ENCODE measurements at regions not wholly inside any gene's neighbourhood (a gene's known extent, or its start where the extent isn't known, plus 50 kb on each side); places are given as distances from the start of the nearest gene placed in this dataset.

GRCh38 chr6:140217283-140217682, 842.8 kb upstream of the CITED2 start:
- DNase-seq (ENCODE audit: low spot score) (no peak), ATAC-seq (ENCODE audit: low read depth) (no peak)
- Histone ChIP-seq H3K9me3 (ENCODE audit: severe bottlenecking) (no peaks in the 10 kb centered on the region), H3K4me1 (ENCODE audit: insufficient read depth, poor library complexity, severe bottlenecking) (no peaks in the 10 kb centered on the region), H3K4me3 (ENCODE audit: severe bottlenecking) (no peak overlapping the region), H3K27ac (ENCODE audit: poor library complexity, severe bottlenecking) (no peak overlapping the region), H3K36me3 (ENCODE audit: low read depth) (no peaks in the 10 kb centered on the region), H3K27me3 (ENCODE audit: insufficient read depth, poor library complexity, severe bottlenecking) (no peaks in the 10 kb centered on the region)
- no peak for TF ChIP-seq CTCF (IDR thresholded peaks at IDR 0.05; ENCODE audit: poor library complexity, severe bottlenecking)

- Histone ChIP-seq H3K36me3 (ENCODE audit: low read depth) (no peaks in the 10 kb centered on the region), H3K4me1 (ENCODE audit: insufficient read depth, poor library complexity, severe bottlenecking) (no peaks in the 10 kb centered on the region), H3K27ac (ENCODE audit: poor library complexity, severe bottlenecking) (no peak overlapping the region), H3K4me3 (ENCODE audit: severe bottlenecking) (no peak overlapping the region), H3K9me3 (ENCODE audit: severe bottlenecking) (no peaks in the 10 kb centered on the region), H3K27me3 (ENCODE audit: insufficient read depth, poor library complexity, severe bottlenecking) (no peaks in the 10 kb centered on the region)
- DNase-seq (ENCODE audit: low spot score) (no peak), ATAC-seq (ENCODE audit: low read depth) (no peak)
- TF ChIP-seq CTCF (IDR thresholded peaks at IDR 0.05; ENCODE audit: poor library complexity, severe bottlenecking) = no peak
Measured at GRCh38 chr6:140209775-140210174, 835.3 kb upstream of the CITED2 start.

- no peaks in the 10 kb centered on the region for H3K9me3 ChIP-seq (ENCODE audit: severe bottlenecking)
- no peaks in the 10 kb centered on the region for H3K36me3 ChIP-seq (ENCODE audit: low read depth)
- H3K4me1 ChIP-seq (ENCODE audit: insufficient read depth, poor library complexity, severe bottlenecking) = peaks cover 6% of the 10 kb centered on the region
- no peaks in the 10 kb centered on the region for H3K27me3 ChIP-seq (ENCODE audit: insufficient read depth, poor library complexity, severe bottlenecking)
- no peak overlapping the region for H3K27ac ChIP-seq (ENCODE audit: poor library complexity, severe bottlenecking)
- no peak for ATAC-seq (ENCODE audit: low read depth)
- no peak overlapping the region for H3K4me3 ChIP-seq (ENCODE audit: severe bottlenecking)
- DNase-seq (ENCODE audit: low spot score) = no peak
- TF ChIP-seq CTCF (IDR thresholded peaks at IDR 0.05; ENCODE audit: poor library complexity, severe bottlenecking) = no peak
Measured at GRCh38 chr6:140208286-140208685, 833.8 kb upstream of the CITED2 start.

GRCh38 chr6:140205795-140206593, 831.5 kb upstream of the CITED2 start:
- TF ChIP-seq CTCF (IDR thresholded peaks at IDR 0.05; ENCODE audit: poor library complexity, severe bottlenecking) = no peak
- H3K27me3 ChIP-seq (ENCODE audit: insufficient read depth, poor library complexity, severe bottlenecking) = no peaks in the 10 kb centered on the region
- no peak for ATAC-seq (ENCODE audit: low read depth)

GRCh38 chr6:140204154-140204553, 829.7 kb upstream of the CITED2 start:
- no peak overlapping the region for H3K4me3 ChIP-seq (ENCODE audit: severe bottlenecking)

More at GRCh38 chr6:140205795-140206593, 831.5 kb upstream of the CITED2 start:
- DNase-seq (ENCODE audit: low spot score) = no peak
- Histone ChIP-seq H3K4me3 (ENCODE audit: severe bottlenecking) (no peak overlapping the region), H3K9me3 (ENCODE audit: severe bottlenecking) (no peaks in the 10 kb centered on the region), H3K36me3 (ENCODE audit: low read depth) (no peaks in the 10 kb centered on the region), H3K4me1 (ENCODE audit: insufficient read depth, poor library complexity, severe bottlenecking) (peaks cover 6% of the 10 kb centered on the region), H3K27ac (ENCODE audit: poor library complexity, severe bottlenecking) (no peak overlapping the region)

More at GRCh38 chr6:140204154-140204553, 829.7 kb upstream of the CITED2 start:
- H3K27ac ChIP-seq (ENCODE audit: poor library complexity, severe bottlenecking) = no peak overlapping the region
- ATAC-seq (ENCODE audit: low read depth) (no peak), DNase-seq (ENCODE audit: low spot score) (no peak)
- no peak for TF ChIP-seq CTCF (IDR thresholded peaks at IDR 0.05; ENCODE audit: poor library complexity, severe bottlenecking)
- no peaks in the 10 kb centered on the region for H3K27me3 ChIP-seq (ENCODE audit: insufficient read depth, poor library complexity, severe bottlenecking)
- H3K4me1 ChIP-seq (ENCODE audit: insufficient read depth, poor library complexity, severe bottlenecking) = peaks cover 6% of the 10 kb centered on the region
- no peaks in the 10 kb centered on the region for H3K36me3 ChIP-seq (ENCODE audit: low read depth)
- H3K9me3 ChIP-seq (ENCODE audit: severe bottlenecking) = no peaks in the 10 kb centered on the region

Data from RWPE2 (cell line).